ENCODE measurements at regions not wholly inside any gene's neighbourhood (a gene's known extent, or its start where the extent isn't known, plus 50 kb on each side); places are given as distances from the start of the nearest gene placed in this dataset.

DNA sequence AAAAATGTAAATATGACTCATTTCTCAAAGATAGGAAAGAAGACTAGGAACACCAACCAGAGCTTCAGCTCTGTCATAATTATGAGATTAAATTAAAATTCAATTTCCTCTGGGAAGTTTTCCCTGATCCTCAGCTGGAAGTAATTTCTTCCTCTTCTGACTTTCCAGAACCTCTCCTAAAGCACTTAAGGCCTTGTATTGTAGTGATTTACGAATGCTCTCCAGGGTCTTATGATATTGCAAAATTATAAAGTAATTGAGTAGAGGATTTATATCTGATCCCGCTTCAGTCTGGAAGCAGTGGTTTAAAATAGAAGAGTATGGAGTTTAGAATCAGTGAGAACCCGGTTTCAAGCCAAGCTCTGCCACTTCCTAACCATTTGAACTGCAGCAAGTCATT is 279.8 kb downstream of the ZPLD1 start:
- Histone ChIP-seq H3F3A (ENCODE audit: insufficient read depth, low read length) (no peaks in the 10 kb centered on the region), H4K20me1 (ENCODE audit: insufficient read depth, low read length) (no peaks in the 10 kb centered on the region), H3K4me2 (ENCODE audit: low read depth, low read length) (no peak overlapping the region), H3K27me3 (replicated peaks; ENCODE audit: insufficient read depth, low read length) (no peaks in the 10 kb centered on the region), H3K9ac (ENCODE audit: low read length) (no peak overlapping the region), H3K4me3 (ENCODE audit: low read length) (no peak overlapping the region), H3K4me1 (ENCODE audit: low read length) (no peaks in the 10 kb centered on the region), H3K27ac (ENCODE audit: low read length) (no peak overlapping the region), H3K79me2 (ENCODE audit: low read length) (no peaks in the 10 kb centered on the region), H3K9me2 (replicated peaks; ENCODE audit: insufficient read depth, low read length) (no peaks in the 10 kb centered on the region), H3K9me3 (replicated peaks; ENCODE audit: insufficient read depth, low read length) (no peaks in the 10 kb centered on the region), H2AFZ (ENCODE audit: low read length) (no peak overlapping the region), H3K36me3 (replicated peaks; ENCODE audit: insufficient read depth, low read length) (no peaks in the 10 kb centered on the region)
- DNase-seq: no peak
- TF ChIP-seq EZH2 (optimal IDR thresholded peaks at IDR 0.05; ENCODE audit: low read depth, low read length): no peak
- TF ChIP-seq, protein P1, sequence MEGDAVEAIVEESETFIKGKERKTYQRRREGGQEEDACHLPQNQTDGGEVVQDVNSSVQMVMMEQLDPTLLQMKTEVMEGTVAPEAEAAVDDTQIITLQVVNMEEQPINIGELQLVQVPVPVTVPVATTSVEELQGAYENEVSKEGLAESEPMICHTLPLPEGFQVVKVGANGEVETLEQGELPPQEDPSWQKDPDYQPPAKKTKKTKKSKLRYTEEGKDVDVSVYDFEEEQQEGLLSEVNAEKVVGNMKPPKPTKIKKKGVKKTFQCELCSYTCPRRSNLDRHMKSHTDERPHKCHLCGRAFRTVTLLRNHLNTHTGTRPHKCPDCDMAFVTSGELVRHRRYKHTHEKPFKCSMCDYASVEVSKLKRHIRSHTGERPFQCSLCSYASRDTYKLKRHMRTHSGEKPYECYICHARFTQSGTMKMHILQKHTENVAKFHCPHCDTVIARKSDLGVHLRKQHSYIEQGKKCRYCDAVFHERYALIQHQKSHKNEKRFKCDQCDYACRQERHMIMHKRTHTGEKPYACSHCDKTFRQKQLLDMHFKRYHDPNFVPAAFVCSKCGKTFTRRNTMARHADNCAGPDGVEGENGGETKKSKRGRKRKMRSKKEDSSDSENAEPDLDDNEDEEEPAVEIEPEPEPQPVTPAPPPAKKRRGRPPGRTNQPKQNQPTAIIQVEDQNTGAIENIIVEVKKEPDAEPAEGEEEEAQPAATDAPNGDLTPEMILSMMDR (IDR thresholded peaks at IDR 0.05; ENCODE audit: low read length): no peak
- TF ChIP-seq EZH2phosphoT487 (IDR thresholded peaks at IDR 0.05; ENCODE audit: low read length): no peak

GRCh38 chr3:102715030-102715697 is 280.3 kb downstream of the ZPLD1 start:
- Histone ChIP-seq H3K9ac (ENCODE audit: low read length) (no peak overlapping the region), H3K36me3 (replicated peaks; ENCODE audit: insufficient read depth, low read length) (no peaks in the 10 kb centered on the region), H3F3A (ENCODE audit: insufficient read depth, low read length) (no peaks in the 10 kb centered on the region), H2AFZ (ENCODE audit: low read length) (no peak overlapping the region), H3K9me3 (replicated peaks; ENCODE audit: insufficient read depth, low read length) (no peaks in the 10 kb centered on the region), H3K4me1 (ENCODE audit: low read length) (no peaks in the 10 kb centered on the region), H3K27me3 (replicated peaks; ENCODE audit: insufficient read depth, low read length) (no peaks in the 10 kb centered on the region), H3K4me3 (ENCODE audit: low read length) (no peak overlapping the region), H3K4me2 (ENCODE audit: low read depth, low read length) (no peak overlapping the region), H4K20me1 (ENCODE audit: insufficient read depth, low read length) (no peaks in the 10 kb centered on the region), H3K27ac (ENCODE audit: low read length) (no peak overlapping the region), H3K9me2 (replicated peaks; ENCODE audit: insufficient read depth, low read length) (no peaks in the 10 kb centered on the region), H3K79me2 (ENCODE audit: low read length) (no peaks in the 10 kb centered on the region)
- DNase-seq: no peak
- TF ChIP-seq EZH2 (optimal IDR thresholded peaks at IDR 0.05; ENCODE audit: low read depth, low read length): no peak
- no peak for TF ChIP-seq EZH2phosphoT487 (IDR thresholded peaks at IDR 0.05; ENCODE audit: low read length)
- TF ChIP-seq, protein P1 (IDR thresholded peaks at IDR 0.05; ENCODE audit: low read length): no peak

GRCh38 chr3:102718651-102719050 is 283.8 kb downstream of the ZPLD1 start:
- H3K4me2 ChIP-seq (ENCODE audit: low read depth, low read length): no peak overlapping the region
- H3F3A ChIP-seq (ENCODE audit: insufficient read depth, low read length): no peaks in the 10 kb centered on the region
- no peak overlapping the region for H3K27ac ChIP-seq (ENCODE audit: low read length)
- H4K20me1 ChIP-seq (ENCODE audit: insufficient read depth, low read length): no peaks in the 10 kb centered on the region
- H2AFZ ChIP-seq (ENCODE audit: low read length): no peak overlapping the region
- no peaks in the 10 kb centered on the region for H3K79me2 ChIP-seq (ENCODE audit: low read length)
- no peak overlapping the region for H3K9ac ChIP-seq (ENCODE audit: low read length)
- DNase-seq: no peak
- TF ChIP-seq, protein P1 (IDR thresholded peaks at IDR 0.05; ENCODE audit: low read length): no peak
- TF ChIP-seq EZH2phosphoT487 (IDR thresholded peaks at IDR 0.05; ENCODE audit: low read length) (no peak), EZH2 (optimal IDR thresholded peaks at IDR 0.05; ENCODE audit: low read depth, low read length) (no peak)
- no peaks in the 10 kb centered on the region for H3K9me3 ChIP-seq (replicated peaks; ENCODE audit: insufficient read depth, low read length)
- H3K4me3 ChIP-seq (ENCODE audit: low read length): no peak overlapping the region
- no peaks in the 10 kb centered on the region for H3K9me2 ChIP-seq (replicated peaks; ENCODE audit: insufficient read depth, low read length)
- H3K27me3 ChIP-seq (replicated peaks; ENCODE audit: insufficient read depth, low read length): no peaks in the 10 kb centered on the region
- H3K4me1 ChIP-seq (ENCODE audit: low read length): no peaks in the 10 kb centered on the region
- H3K36me3 ChIP-seq (replicated peaks; ENCODE audit: insufficient read depth, low read length): no peaks in the 10 kb centered on the region

Measured in MM.1S (cell line).